GM18517 (cell line): ENCODE measurements at regions not wholly inside any gene's neighbourhood (a gene's known extent, or its start where the extent isn't known, plus 50 kb on each side); places are given as distances from the start of the nearest gene placed in this dataset.

Source experiments
- ATAC-seq: cut with Tn5 transposase; IDR thresholded peaks from one replicate; pipeline ENCODE4 v1.9.1; 2021; ENCODE audit warnings: mild to moderate bottlenecking, moderate library complexity; ENCODE audit not compliant: unreplicated experiment

- ATAC-seq = no peak
Observed at GRCh38 chr3:150104564-150104963, 133.9 kb upstream of the PFN2 start.

- no peak for ATAC-seq
Observed at GRCh38 chr3:150101016-150101415, 130.3 kb upstream of the PFN2 start.

GRCh38 chr3:150098621-150099020, 127.9 kb upstream of the PFN2 start:
- ATAC-seq = peak; percentile 74

GRCh38 chr3:150097588-150097890, 126.8 kb upstream of the PFN2 start:
- ATAC-seq = no peak

- no peak for ATAC-seq
Observed at GRCh38 chr3:150096700-150097587, 126.2 kb upstream of the PFN2 start.

GRCh38 chr3:150094150-150094933, 123.6 kb upstream of the PFN2 start:
- ATAC-seq = no peak

GRCh38 chr3:150091626-150092025, 120.9 kb upstream of the PFN2 start:
- ATAC-seq = no peak

- no peak for ATAC-seq
Observed at GRCh38 chr3:150090877-150091276, 120.2 kb upstream of the PFN2 start.

GRCh38 chr3:150090006-150090405, 119.3 kb upstream of the PFN2 start:
- ATAC-seq = no peak

- ATAC-seq = no peak
Observed at GRCh38 chr3:150084128-150084527, 113.4 kb upstream of the PFN2 start.

GRCh38 chr3:150083655-150084042, 113.0 kb upstream of the PFN2 start:
- no peak for ATAC-seq

- ATAC-seq = no peak
Observed at GRCh38 chr3:150082898-150083654, 112.4 kb upstream of the PFN2 start.

- no peak for ATAC-seq
Observed at GRCh38 chr3:150081084-150081483, 110.4 kb upstream of the PFN2 start.

- ATAC-seq = no peak
Observed at GRCh38 chr3:150080058-150080730, 109.5 kb upstream of the PFN2 start.

GRCh38 chr3:150079029-150079739, 108.5 kb upstream of the PFN2 start:
- ATAC-seq = no peak

GRCh38 chr3:150077581-150078247, 107.0 kb upstream of the PFN2 start:
- ATAC-seq = no peak

- no peak for ATAC-seq
Observed at GRCh38 chr3:150077107-150077506, 106.4 kb upstream of the PFN2 start.

- no peak for ATAC-seq
Observed at GRCh38 chr3:150076443-150076842, 105.7 kb upstream of the PFN2 start.

- ATAC-seq = no peak
Observed at GRCh38 chr3:150075417-150075865, 104.7 kb upstream of the PFN2 start.
